DOHH2 (cell line): ENCODE measurements at regions not wholly inside any gene's neighbourhood (a gene's known extent, or its start where the extent isn't known, plus 50 kb on each side); places are given as distances from the start of the nearest gene placed in this dataset.

ENCODE experiments used
- H3F3A ChIP-seq: fragments of 200-600 bp; sonication (generic), shearing (Covaris generic); 2 replicates; pipeline ENCODE4 v1.6.0; 2016; ENCODE audit warnings: antibody characterized with exemption, mild to moderate bottlenecking; ENCODE audit not compliant: control insufficient read depth, insufficient read depth
- H3K27ac ChIP-seq: fragments of 200-600 bp; sonication (generic); 2 replicates; pipeline ENCODE4 v1.5.1; 2014; ENCODE audit warnings: low read depth, mild to moderate bottlenecking, low read length, moderate library complexity
- H3K27me3 ChIP-seq: fragments of 200-600 bp; sonication (generic); 2 replicates; pipeline ENCODE4 v1.6.1; 2014; ENCODE audit warnings: mild to moderate bottlenecking, low read length, mixed read lengths; ENCODE audit not compliant: control insufficient read depth
- H3K36me3 ChIP-seq: fragments of 200-600 bp; sonication (generic); 2 replicates; pipeline ENCODE4 v1.6.1; 2014; ENCODE audit warnings: mild to moderate bottlenecking, low read length, moderate library complexity, mixed read lengths; ENCODE audit not compliant: control insufficient read depth
- H3K4me1 ChIP-seq: fragments of 200-600 bp; sonication (generic); 2 replicates; pipeline ENCODE4 v1.6.1; 2014; ENCODE audit warnings: mild to moderate bottlenecking, low read length, mixed read lengths; ENCODE audit not compliant: control insufficient read depth
- H3K4me2 ChIP-seq: fragments of 200-600 bp; sonication (generic); 2 replicates; pipeline ENCODE4 v1.6.0; 2014; ENCODE audit warnings: mild to moderate bottlenecking, low read length, moderate library complexity
- H3K4me3 ChIP-seq: fragments of 200-600 bp; sonication (generic); 2 replicates; pipeline ENCODE4 v1.5.1; 2014; ENCODE audit warnings: mild to moderate bottlenecking, low read length, mixed read lengths
- H3K79me2 ChIP-seq: fragments of 200-600 bp; sonication (generic); 2 replicates; pipeline ENCODE4 v1.6.1; 2014; ENCODE audit warnings: mild to moderate bottlenecking, low read length, mixed read lengths; ENCODE audit not compliant: control insufficient read depth
- H3K9me2 ChIP-seq: fragments of 200-600 bp; sonication (generic); replicated peaks from 2 replicates; pipeline ENCODE4 v1.6.1; 2014; ENCODE audit warnings: mild to moderate bottlenecking, low read length, mixed read lengths; ENCODE audit not compliant: control insufficient read depth
- H3K9me3 ChIP-seq: fragments of 200-600 bp; sonication (generic); 2 replicates; pipeline ENCODE4 v1.6.1; 2014; ENCODE audit warnings: antibody characterized with exemption, low read length, mixed read lengths; ENCODE audit not compliant: control insufficient read depth, insufficient read depth
- H4K20me1 ChIP-seq: fragments of 200-600 bp; sonication (generic); 2 replicates; pipeline ENCODE4 v1.6.0; 2014; ENCODE audit warnings: low read depth, mild to moderate bottlenecking, antibody characterized with exemption, low read length, moderate library complexity; ENCODE audit not compliant: control insufficient read depth, insufficient read depth
- CTCF ChIP-seq: fragments of 200-600 bp; sonication (generic); IDR thresholded peaks from one replicate; pipeline ENCODE4 v1.5.1; 2014; ENCODE audit warnings: antibody characterized with exemption, mild to moderate bottlenecking, low read depth, low read length; ENCODE audit not compliant: poor library complexity, severe bottlenecking
- EZH2phosphoT487 ChIP-seq: fragments of 200-600 bp; sonication (generic); IDR thresholded peaks from 2 replicates; pipeline ENCODE4 v1.6.1; 2017; ENCODE audit warnings: borderline replicate concordance, mild to moderate bottlenecking, antibody characterized with exemption, low read length, moderate library complexity, mixed read lengths

GRCh38 chr17:71168053-71168741 lies 952.6 kb upstream of the SOX9 start:
- TF ChIP-seq EZH2phosphoT487 (no peak), CTCF (no peak)
- H3K27me3 ChIP-seq = no peaks in the 10 kb centered on the region
- H4K20me1 ChIP-seq = no peaks in the 10 kb centered on the region
- H3K9me2 ChIP-seq = no peaks in the 10 kb centered on the region
- no peaks in the 10 kb centered on the region for H3F3A ChIP-seq
- H3K4me1 ChIP-seq = no peaks in the 10 kb centered on the region
- H3K4me2 ChIP-seq = no peak overlapping the region
- no peaks in the 10 kb centered on the region for H3K79me2 ChIP-seq
- no peak overlapping the region for H3K27ac ChIP-seq
- no peak overlapping the region for H3K4me3 ChIP-seq
- no peaks in the 10 kb centered on the region for H3K9me3 ChIP-seq
- H3K36me3 ChIP-seq = no peaks in the 10 kb centered on the region

- no peaks in the 10 kb centered on the region for H4K20me1 ChIP-seq
- no peaks in the 10 kb centered on the region for H3K9me3 ChIP-seq
- no peaks in the 10 kb centered on the region for H3F3A ChIP-seq
- H3K27me3 ChIP-seq = no peaks in the 10 kb centered on the region
- H3K4me3 ChIP-seq = no peak overlapping the region
- TF ChIP-seq EZH2phosphoT487 = no peak
- TF ChIP-seq CTCF = no peak
- H3K27ac ChIP-seq = no peak overlapping the region
- no peaks in the 10 kb centered on the region for H3K79me2 ChIP-seq
- no peak overlapping the region for H3K4me2 ChIP-seq
- no peaks in the 10 kb centered on the region for H3K9me2 ChIP-seq
- no peaks in the 10 kb centered on the region for H3K4me1 ChIP-seq
- H3K36me3 ChIP-seq = no peaks in the 10 kb centered on the region
Observed at GRCh38 chr17:71170070-71170469, 950.8 kb upstream of the SOX9 start.

GRCh38 chr17:71171270-71171669 lies 949.5 kb upstream of the SOX9 start:
- Histone ChIP-seq H3K79me2 (no peaks in the 10 kb centered on the region), H3K9me3 (no peaks in the 10 kb centered on the region), H3F3A (no peaks in the 10 kb centered on the region), H3K4me1 (no peaks in the 10 kb centered on the region), H3K4me3 (no peak overlapping the region), H3K9me2 (no peaks in the 10 kb centered on the region), H3K4me2 (no peak overlapping the region), H3K27me3 (no peaks in the 10 kb centered on the region), H3K27ac (no peak overlapping the region), H3K36me3 (no peaks in the 10 kb centered on the region), H4K20me1 (no peaks in the 10 kb centered on the region)
- TF ChIP-seq CTCF = no peak
- no peak for TF ChIP-seq EZH2phosphoT487
